GM21367 (cell line): ENCODE measurements at regions not wholly inside any gene's neighbourhood (a gene's known extent, or its start where the extent isn't known, plus 50 kb on each side); places are given as distances from the start of the nearest gene placed in this dataset.
"Not testable (repeated sequence)": the region's sequence is repeated elsewhere in the genome, so short reads cannot be mapped to it uniquely, and the experiment has no call there.

Experiments used
- ATAC-seq: cut with Tn5 transposase; IDR thresholded peaks from one replicate; pipeline ENCODE4 v1.9.1; 2021; ENCODE audit not compliant: unreplicated experiment

- ATAC-seq, result not testable (repeated sequence)
These were observed 50.6 kb upstream of the ZNG1B start for GRCh38 chr2:113386780-113387433.

GRCh38 chr2:113379621-113380020, 57.9 kb upstream of the ZNG1B start:
- not testable (repeated sequence) for ATAC-seq

GRCh38 chr2:113376913-113377445, 60.5 kb upstream of the ZNG1B start:
- peak; percentile 55 for ATAC-seq

GRCh38 chr2:113376253-113376912, 61.1 kb upstream of the ZNG1B start:
- peak; percentile 25 for ATAC-seq

- ATAC-seq, result not testable (repeated sequence)
These were observed 62.6 kb upstream of the ZNG1B start for GRCh38 chr2:113374857-113375256.

GRCh38 chr2:113372258-113372834, 65.1 kb upstream of the ZNG1B start:
- ATAC-seq, result not testable (repeated sequence)

- no peak for ATAC-seq
These were observed 66.9 kb upstream of the ZNG1B start for GRCh38 chr2:113370478-113371091.

- ATAC-seq, result no peak
These were observed 67.5 kb upstream of the ZNG1B start for GRCh38 chr2:113370030-113370429.

GRCh38 chr2:113368581-113368980, 68.9 kb upstream of the ZNG1B start:
- not testable (repeated sequence) for ATAC-seq

GRCh38 chr2:113366821-113367220, 70.7 kb upstream of the ZNG1B start:
- not testable (repeated sequence) for ATAC-seq

- ATAC-seq, result not testable (repeated sequence)
These were observed 71.7 kb upstream of the ZNG1B start for GRCh38 chr2:113365791-113366190.

GRCh38 chr2:113365290-113365689, 72.2 kb upstream of the ZNG1B start:
- not testable (repeated sequence) for ATAC-seq

- no peak for ATAC-seq
These were observed 76.4 kb upstream of the ZNG1B start for GRCh38 chr2:113361051-113361450.

- no peak for ATAC-seq
These were observed 78.3 kb upstream of the PAX8 start for GRCh38 chr2:113357071-113357470.

GRCh38 chr2:113356284-113356683, 77.6 kb upstream of the PAX8 start:
- not testable (repeated sequence) for ATAC-seq

- ATAC-seq, result not testable (repeated sequence)
These were observed 76.8 kb upstream of the PAX8 start for GRCh38 chr2:113355339-113356015.

- no peak for ATAC-seq
These were observed 72.9 kb upstream of the PAX8 start for GRCh38 chr2:113351375-113352355.

GRCh38 chr2:113343800-113344199, 65.1 kb upstream of the PAX8 start:
- ATAC-seq, result not testable (repeated sequence)

- ATAC-seq, result no peak
These were observed 63.9 kb upstream of the PAX8 start for GRCh38 chr2:113342650-113343049.

GRCh38 chr2:113341870-113342253, 63.1 kb upstream of the PAX8 start:
- ATAC-seq, result not testable (repeated sequence)
